ENCODE measurements at regions not wholly inside any gene's neighbourhood (a gene's known extent, or its start where the extent isn't known, plus 50 kb on each side); places are given as distances from the start of the nearest gene placed in this dataset.
"Not testable (repeated sequence)": the region's sequence is repeated elsewhere in the genome, so short reads cannot be mapped to it uniquely, and the experiment has no call there.

DNA sequence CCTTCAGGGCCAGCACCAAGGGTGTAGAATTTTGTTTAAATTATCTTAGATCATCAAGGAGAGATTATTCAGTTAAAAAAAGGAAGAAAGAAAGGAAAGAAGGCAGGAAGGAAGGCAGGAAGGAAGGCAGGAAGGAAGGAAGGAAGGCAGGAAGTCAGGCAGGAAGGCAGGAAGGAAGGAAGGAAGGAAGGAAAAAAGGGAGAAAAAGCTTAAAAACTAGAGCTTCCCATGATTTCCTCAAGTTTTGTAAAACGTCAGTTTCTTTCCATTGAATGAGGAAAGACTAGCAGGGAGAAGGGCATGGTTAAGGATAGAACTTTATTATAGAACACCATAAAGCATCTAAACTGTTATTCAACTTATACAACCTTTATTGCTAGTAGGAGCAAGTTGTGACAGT is 2672.0 kb upstream of the PCDH20 start:
- ATAC-seq: no peak
- TF ChIP-seq, protein P1, sequence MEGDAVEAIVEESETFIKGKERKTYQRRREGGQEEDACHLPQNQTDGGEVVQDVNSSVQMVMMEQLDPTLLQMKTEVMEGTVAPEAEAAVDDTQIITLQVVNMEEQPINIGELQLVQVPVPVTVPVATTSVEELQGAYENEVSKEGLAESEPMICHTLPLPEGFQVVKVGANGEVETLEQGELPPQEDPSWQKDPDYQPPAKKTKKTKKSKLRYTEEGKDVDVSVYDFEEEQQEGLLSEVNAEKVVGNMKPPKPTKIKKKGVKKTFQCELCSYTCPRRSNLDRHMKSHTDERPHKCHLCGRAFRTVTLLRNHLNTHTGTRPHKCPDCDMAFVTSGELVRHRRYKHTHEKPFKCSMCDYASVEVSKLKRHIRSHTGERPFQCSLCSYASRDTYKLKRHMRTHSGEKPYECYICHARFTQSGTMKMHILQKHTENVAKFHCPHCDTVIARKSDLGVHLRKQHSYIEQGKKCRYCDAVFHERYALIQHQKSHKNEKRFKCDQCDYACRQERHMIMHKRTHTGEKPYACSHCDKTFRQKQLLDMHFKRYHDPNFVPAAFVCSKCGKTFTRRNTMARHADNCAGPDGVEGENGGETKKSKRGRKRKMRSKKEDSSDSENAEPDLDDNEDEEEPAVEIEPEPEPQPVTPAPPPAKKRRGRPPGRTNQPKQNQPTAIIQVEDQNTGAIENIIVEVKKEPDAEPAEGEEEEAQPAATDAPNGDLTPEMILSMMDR (IDR thresholded peaks at IDR 0.05): no peak
- peaks cover 0 to 3% (median 0%) of the 10 kb centered on the region in 4 donors for H3K9me3 ChIP-seq
- no peak for FAIRE-seq
- DNase-seq: no peak
- no peaks in the 10 kb centered on the region for H3K4me1 ChIP-seq
- 23 to 38% methylated on average over 1 of the region's 1 CpG for WGBS, 2 donors
- H3K36me3 ChIP-seq: no peaks in the 10 kb centered on the region
- H3K27ac ChIP-seq: no peak overlapping the region
- H3K27me3 ChIP-seq: no peaks in the 10 kb centered on the region
- intact Hi-C loops (cut with DNase I): no loop called here
- H3K4me3 ChIP-seq: no peak overlapping the region

DNA sequence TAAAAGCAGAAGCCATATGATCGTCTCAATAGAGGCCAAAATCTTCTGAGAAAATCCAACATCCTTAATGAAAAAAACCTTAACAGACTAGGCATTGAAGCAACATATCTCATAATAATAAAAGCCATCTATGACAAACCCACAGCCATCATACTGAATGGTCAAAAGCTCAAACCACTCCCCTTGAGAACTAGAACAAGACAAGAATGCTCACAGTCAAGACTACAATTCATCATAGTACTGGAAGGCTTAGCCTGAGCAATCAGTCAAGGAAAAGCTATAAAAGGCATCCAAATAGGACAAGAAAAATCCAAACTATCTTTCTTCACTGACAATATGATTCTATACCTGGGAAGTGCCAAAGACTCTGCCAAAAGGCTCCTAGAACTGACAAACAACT is 2668.2 kb upstream of the PCDH20 start:
- TF ChIP-seq, protein P1 (IDR thresholded peaks at IDR 0.05): no peak
- peaks cover 0 to 3% (median 0%) of the 10 kb centered on the region in 4 donors for H3K9me3 ChIP-seq
- H3K36me3 ChIP-seq: no peaks in the 10 kb centered on the region
- H3K4me1 ChIP-seq: no peaks in the 10 kb centered on the region
- no peak overlapping the region for H3K4me3 ChIP-seq
- DNase-seq (no peak), ATAC-seq (no peak), FAIRE-seq (no peak)
- no peaks in the 10 kb centered on the region for H3K27me3 ChIP-seq
- intact Hi-C loops (cut with DNase I): no loop called here
- 51 to 77% methylated on average over 1 of the region's 1 CpG for WGBS, 2 donors
- H3K27ac ChIP-seq: no peak overlapping the region

DNA sequence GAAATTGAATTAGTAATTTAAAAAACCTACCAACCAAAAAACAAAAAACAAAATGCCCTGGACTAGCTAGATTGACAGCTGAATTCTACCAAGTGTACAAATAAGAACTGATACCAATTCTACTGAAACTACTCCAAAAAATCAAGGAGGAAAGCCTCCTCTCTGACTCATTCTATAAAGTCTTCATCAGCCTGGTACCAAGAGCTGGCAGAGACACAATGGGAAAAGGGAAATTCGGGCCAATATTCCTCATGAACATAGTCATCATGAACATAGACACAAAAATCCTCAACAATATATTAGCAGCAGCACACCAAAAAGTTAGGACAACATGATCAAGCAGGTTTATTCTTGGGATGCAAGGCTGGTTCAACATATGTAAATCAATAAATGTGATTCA is 2667.7 kb upstream of the PCDH20 start:
- Histone ChIP-seq H3K36me3 (no peaks in the 10 kb centered on the region), H3K4me3 (no peak overlapping the region), H3K4me1 (no peaks in the 10 kb centered on the region), H3K9me3 (peaks cover 0 to 3% (median 0%) of the 10 kb centered on the region in 4 donors), H3K27me3 (no peaks in the 10 kb centered on the region), H3K27ac (no peak overlapping the region)
- TF ChIP-seq, protein P1 (IDR thresholded peaks at IDR 0.05): no peak
- intact Hi-C loops (cut with DNase I): no loop called here
- FAIRE-seq (no peak), DNase-seq (no peak), ATAC-seq (no peak)
- 42 to 67% methylated on average over 1 of the region's 1 CpG for whole genome bisulfite sequencing, 2 donors

DNA sequence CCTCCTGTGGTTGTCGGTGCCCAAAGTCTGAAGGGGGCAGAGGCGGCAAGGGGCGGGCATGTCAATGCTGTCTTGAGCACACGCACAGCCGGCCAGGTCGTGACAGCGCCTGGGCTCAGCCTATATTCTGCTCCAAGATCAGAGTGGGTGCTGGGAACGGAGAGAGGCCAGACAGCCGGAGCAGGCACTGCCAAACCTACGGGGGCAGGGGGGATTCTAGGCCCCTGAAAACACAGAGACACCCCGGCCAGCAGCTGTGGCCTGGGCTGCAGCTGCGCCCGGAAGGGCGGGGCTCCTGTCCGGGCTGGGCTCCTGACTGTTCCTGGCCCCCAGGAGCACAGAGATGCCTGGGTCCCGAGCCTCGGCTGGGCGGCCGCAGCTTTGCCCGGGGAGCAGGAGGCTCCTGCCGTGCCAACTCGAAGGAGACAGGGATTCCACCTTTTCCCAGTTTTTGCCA is 2662.9 kb upstream of the PCDH20 start:
- Histone ChIP-seq H3K36me3 (no peaks in the 10 kb centered on the region), H3K4me3 (no peak overlapping the region), H3K9me3 (no peaks in the 10 kb centered on the region), H3K27me3 (no peaks in the 10 kb centered on the region), H3K27ac (no peak overlapping the region), H3K4me1 (no peaks in the 10 kb centered on the region)
- intact Hi-C loops (cut with DNase I): no loop called here
- ATAC-seq (no peak), DNase-seq (peak in 1 of 6 donors; percentile 49), FAIRE-seq (no peak)
- TF ChIP-seq, protein P1 (IDR thresholded peaks at IDR 0.05): no peak
- 80 to 88% methylated on average over 22 of the region's 22 CpGs for WGBS, 2 donors

DNA sequence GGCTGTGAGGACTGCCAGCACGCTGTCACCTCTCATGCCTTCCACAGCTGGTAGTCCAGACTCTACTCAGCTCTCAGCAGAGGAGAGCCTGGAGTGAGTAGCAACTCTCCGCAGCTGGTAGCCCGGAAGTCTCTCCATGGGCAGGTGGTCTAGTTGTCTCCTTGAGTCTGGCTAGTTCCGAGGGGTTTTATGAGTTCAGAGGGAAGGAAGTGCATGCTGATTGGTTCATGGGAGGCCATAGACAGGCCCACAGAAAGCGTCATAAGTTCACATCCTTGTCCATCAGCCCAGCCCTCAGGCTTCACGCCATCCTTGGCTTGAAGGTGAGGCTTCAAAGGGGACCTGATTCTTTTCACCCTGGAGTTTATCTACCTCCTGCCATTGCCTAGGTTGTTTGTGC is 2662.4 kb upstream of the PCDH20 start:
- DNase-seq: no peak
- Histone ChIP-seq H3K4me3 (no peak overlapping the region), H3K36me3 (no peaks in the 10 kb centered on the region), H3K9me3 (no peaks in the 10 kb centered on the region), H3K27me3 (no peaks in the 10 kb centered on the region), H3K27ac (no peak overlapping the region), H3K4me1 (no peaks in the 10 kb centered on the region)
- no peak for FAIRE-seq
- TF ChIP-seq, protein P1 (IDR thresholded peaks at IDR 0.05): no peak
- intact Hi-C loops (cut with DNase I): no loop called here
- WGBS, 2 donors: 74 to 85% methylated on average over 6 of the region's 6 CpGs
- ATAC-seq: no peak

DNA sequence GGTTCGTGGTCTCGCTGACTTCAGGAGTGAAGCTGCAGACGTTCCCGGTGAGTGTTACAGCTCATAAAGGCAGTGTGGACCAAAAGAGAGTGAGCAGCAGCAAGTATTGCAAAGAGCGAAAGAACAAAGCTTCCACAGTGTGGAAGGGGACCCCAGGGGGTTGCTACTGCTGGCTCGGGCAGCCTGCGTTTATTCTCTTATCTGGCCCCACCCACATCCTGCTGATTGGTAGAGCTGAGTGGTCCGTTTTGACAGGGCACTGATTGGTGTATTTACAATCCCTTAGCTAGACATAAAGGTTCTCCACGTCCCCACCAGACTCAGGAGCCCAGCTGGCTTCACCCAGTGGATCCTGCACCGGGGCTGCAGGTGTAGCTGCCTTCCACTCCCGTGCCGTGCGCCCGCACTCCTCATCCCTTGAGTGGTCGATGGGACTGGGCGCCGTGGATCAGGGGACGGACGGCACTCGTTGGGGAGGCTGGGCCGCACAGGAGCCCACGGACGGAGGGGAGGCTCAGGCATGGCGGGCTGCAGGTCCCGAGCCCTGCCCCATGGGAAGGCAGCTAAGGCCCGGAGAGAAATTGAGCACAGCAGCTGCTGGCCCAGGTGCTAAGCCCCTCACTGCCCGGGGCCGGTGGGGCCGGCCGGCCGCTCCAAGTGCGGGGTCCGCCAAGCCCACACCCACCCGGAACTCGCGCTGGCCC is 2661.6 kb upstream of the PCDH20 start:
- peak in 1 of 6 donors; percentile 62 for DNase-seq
- H3K9me3 ChIP-seq; H3K4me1 ChIP-seq; H3K36me3 ChIP-seq; H3K27ac ChIP-seq; H3K4me3 ChIP-seq; FAIRE-seq; H3K27me3 ChIP-seq; ATAC-seq; intact Hi-C loops (cut with DNase I): not testable (repeated sequence)
- WGBS, 2 donors: 83 to 90% methylated on average over 35 to 36 of the region's 36 CpGs

Measured in pancreas (tissue), 10 donors.